NB4 (cell line): ENCODE measurements at regions not wholly inside any gene's neighbourhood (a gene's known extent, or its start where the extent isn't known, plus 50 kb on each side); places are given as distances from the start of the nearest gene placed in this dataset.
A peak's percentile ranks its signal among the peaks of the same experiment; 100 is the strongest.

ENCODE experiments used
- DNase-seq: peaks from one replicate; pipeline ENCODE4 v3.0.0; 2010; ENCODE audit warnings: low read depth
- H3K4me3 ChIP-seq: one replicate; pipeline ENCODE4 v1.5.1; 2011; ENCODE audit warnings: mild to moderate bottlenecking, low read depth, low read length, moderate library complexity
- MYC ChIP-seq: IDR thresholded peaks from 2 replicates; pipeline ENCODE4 v1.6.1; 2011; ENCODE audit warnings: low read depth, low read length
- POLR2A ChIP-seq: IDR thresholded peaks from 2 replicates; pipeline ENCODE4 v1.6.1; 2011; ENCODE audit warnings: mild to moderate bottlenecking; ENCODE audit not compliant: insufficient read length; ENCODE audit errors: extremely low read depth
- TF ChIP-seq, protein P1 (sequence below): IDR thresholded peaks from one replicate; pipeline ENCODE4 v1.5.1; 2012; ENCODE audit warnings: low read depth, low read length
- TF ChIP-seq, protein P2 (sequence below): IDR thresholded peaks from 2 replicates; pipeline ENCODE4 v1.6.1; 2011; ENCODE audit warnings: low read depth, low read length

DNA sequence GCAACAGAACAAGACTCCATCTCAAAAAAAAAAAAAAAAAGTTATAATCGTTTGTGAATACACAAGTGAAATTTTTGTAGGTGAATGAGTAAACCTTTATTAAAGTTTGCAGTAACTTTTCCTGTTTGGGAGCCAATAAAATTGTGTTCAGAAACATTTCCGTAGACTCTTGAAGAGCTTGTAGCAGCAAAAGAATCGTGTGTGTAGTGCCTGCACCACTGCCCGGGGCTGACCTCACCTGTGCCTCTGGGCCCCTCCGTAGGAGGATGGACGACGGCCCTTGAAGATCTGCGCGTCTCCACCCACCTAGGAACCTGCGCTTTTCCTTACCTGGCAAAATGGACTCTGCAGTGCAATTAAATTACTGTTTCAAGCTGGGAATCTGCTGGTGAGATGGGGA is 366.0 kb downstream of the THBS2 start:
- TF ChIP-seq MYC (no peak), POLR2A (no peak)
- TF ChIP-seq, protein P1, sequence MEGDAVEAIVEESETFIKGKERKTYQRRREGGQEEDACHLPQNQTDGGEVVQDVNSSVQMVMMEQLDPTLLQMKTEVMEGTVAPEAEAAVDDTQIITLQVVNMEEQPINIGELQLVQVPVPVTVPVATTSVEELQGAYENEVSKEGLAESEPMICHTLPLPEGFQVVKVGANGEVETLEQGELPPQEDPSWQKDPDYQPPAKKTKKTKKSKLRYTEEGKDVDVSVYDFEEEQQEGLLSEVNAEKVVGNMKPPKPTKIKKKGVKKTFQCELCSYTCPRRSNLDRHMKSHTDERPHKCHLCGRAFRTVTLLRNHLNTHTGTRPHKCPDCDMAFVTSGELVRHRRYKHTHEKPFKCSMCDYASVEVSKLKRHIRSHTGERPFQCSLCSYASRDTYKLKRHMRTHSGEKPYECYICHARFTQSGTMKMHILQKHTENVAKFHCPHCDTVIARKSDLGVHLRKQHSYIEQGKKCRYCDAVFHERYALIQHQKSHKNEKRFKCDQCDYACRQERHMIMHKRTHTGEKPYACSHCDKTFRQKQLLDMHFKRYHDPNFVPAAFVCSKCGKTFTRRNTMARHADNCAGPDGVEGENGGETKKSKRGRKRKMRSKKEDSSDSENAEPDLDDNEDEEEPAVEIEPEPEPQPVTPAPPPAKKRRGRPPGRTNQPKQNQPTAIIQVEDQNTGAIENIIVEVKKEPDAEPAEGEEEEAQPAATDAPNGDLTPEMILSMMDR, result no peak
- TF ChIP-seq, protein P2, sequence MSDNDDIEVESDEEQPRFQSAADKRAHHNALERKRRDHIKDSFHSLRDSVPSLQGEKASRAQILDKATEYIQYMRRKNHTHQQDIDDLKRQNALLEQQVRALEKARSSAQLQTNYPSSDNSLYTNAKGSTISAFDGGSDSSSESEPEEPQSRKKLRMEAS, result no peak
- H3K4me3 ChIP-seq, result no peak overlapping the region
- DNase-seq, result no peak

DNA sequence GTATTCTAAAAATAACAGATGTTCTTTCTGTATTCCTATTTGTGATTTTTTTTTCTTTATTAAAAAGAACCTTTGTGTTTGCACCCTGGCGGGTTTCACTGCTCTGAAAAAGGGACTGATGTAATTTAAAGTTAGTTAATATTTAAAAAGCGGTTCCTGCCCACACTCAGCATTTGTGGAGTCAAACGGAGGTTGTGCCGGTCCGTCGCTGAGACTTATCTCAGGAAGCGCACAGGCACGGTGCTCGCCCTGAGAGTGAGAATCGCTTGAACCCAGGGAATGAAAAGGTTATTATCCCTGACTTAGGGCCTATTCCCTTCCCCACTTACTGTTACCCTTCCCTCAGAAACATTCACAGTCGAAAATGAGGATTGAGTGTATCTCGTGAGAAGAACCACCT is 366.7 kb downstream of the THBS2 start:
- TF ChIP-seq, protein P2, result no peak
- TF ChIP-seq MYC (no peak), POLR2A (no peak)
- TF ChIP-seq, protein P1, result no peak
- DNase-seq, result no peak
- no peak overlapping the region for H3K4me3 ChIP-seq

DNA sequence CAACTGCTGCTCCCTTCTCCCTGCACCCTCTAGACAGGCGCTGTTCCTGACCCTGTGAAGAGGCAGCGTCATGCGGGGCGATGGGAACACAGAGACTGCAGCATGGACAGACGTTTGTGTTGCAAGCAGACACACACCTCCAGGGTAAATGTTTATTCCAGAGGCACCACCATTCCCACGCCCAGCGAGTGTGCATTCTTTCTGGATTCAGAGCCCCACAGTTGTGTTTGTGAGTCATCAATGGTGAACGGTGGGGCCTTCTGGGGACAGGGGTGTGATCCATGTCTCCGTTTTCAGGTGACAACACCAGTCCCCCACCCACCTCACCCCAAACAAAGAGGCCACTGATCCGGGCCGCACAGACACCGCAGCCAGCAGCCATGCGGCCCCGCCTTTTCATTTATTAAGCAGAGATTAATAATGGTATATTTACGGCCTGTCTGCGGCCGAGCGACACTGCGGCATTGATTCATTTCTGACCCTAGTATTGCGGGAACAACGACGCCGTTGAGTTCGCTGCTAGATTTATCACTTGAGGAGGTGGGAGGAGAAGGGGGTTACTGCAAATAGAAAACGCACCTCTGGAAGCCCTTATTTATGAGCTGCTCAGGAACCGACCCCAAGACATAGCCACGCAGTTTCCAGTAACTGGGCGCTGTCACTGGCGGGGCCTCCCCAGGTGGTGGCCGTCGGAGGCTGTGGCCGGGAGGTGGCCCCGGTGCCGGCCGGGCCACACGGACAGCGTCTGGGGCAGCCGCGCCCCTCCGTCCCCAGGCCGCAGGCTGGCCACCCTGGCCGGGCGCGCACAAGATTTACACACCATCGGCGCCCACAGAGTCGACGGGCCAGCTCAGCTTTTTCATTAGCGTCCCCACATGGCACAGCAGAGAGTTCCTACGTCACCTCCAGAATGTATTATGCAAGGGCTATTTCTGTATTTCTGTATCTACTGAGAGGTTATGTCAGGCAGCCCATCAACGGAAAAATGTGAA is 367.6 kb downstream of the THBS2 start:
- no peak overlapping the region for H3K4me3 ChIP-seq
- DNase-seq, result no peak
- TF ChIP-seq, protein P2, result no peak
- TF ChIP-seq, protein P1, result no peak
- no peak for TF ChIP-seq POLR2A
- TF ChIP-seq MYC, result no peak

DNA sequence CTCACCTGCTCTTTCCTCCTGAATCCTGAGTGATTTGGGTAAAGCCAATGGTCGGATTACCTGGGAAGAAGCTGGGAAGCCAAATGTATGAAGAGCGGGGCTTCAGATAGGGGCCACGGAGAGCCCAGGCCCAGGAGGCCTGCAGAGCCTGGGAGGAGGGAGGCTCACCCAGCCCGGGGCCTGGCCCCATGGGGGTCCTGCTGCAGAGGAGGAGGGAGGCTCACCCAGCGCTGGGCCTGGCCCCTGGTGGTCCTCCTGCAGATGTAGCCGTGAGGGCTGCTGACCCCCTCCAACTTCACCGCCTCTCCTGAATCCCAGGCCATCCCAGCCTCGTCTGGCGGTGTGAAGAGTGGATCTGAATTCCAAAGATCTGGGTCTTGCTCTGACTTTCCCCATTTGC is 368.4 kb downstream of the THBS2 start:
- H3K4me3 ChIP-seq, result no peak overlapping the region
- TF ChIP-seq POLR2A (no peak), MYC (no peak)
- TF ChIP-seq, protein P1, result no peak
- TF ChIP-seq, protein P2, result no peak
- no peak for DNase-seq

DNA sequence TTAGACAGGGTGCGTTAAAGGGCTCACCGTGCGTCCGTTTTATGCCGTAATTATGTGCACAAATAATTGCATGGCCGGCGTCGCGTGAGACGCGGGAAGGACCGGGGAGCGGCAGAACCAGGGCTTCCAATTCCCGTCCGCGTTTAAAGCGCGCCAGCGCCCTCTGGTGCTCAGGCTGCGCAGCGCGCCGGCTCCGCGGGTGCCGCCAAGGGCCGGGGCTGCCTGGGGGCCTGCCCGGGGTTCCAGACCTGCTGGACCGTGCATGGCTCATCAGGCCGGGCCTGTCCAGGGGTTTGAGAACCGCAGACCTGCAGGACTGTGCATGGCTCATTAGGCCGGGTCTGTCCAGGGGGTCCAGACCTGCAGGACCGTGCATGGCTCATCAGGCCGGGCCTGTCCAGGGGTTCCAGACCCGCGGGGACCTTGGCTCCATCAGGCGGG is 369.0 kb downstream of the THBS2 start:
- TF ChIP-seq, protein P2, result no peak; the same call in 1 of the 2 replicates
- TF ChIP-seq POLR2A, result no peak
- TF ChIP-seq MYC, result no peak; the same call in 1 of the 2 replicates
- TF ChIP-seq, protein P1, result peak; percentile 89
- peak overlapping the region; percentile 18 for H3K4me3 ChIP-seq

More for the DNA sequence above, 369.0 kb downstream of the THBS2 start:
- peak; percentile 79 for DNase-seq
